ENCODE measurements at regions not wholly inside any gene's neighbourhood (a gene's known extent, or its start where the extent isn't known, plus 50 kb on each side); places are given as distances from the start of the nearest gene placed in this dataset.

GRCh38 chr13:87444135-87444534, 227.0 kb upstream of the SLITRK5 start:
- TF ChIP-seq GATA3 (IDR thresholded peaks at IDR 0.05; ENCODE audit: low read depth, low read length): no peak
- TF ChIP-seq GATA2 (IDR thresholded peaks at IDR 0.05; ENCODE audit: low read depth, low read length): no peak
